ENCODE measurements at regions not wholly inside any gene's neighbourhood (a gene's known extent, or its start where the extent isn't known, plus 50 kb on each side); places are given as distances from the start of the nearest gene placed in this dataset.
A peak's percentile ranks its signal among the peaks of the same experiment; 100 is the strongest.

DNA sequence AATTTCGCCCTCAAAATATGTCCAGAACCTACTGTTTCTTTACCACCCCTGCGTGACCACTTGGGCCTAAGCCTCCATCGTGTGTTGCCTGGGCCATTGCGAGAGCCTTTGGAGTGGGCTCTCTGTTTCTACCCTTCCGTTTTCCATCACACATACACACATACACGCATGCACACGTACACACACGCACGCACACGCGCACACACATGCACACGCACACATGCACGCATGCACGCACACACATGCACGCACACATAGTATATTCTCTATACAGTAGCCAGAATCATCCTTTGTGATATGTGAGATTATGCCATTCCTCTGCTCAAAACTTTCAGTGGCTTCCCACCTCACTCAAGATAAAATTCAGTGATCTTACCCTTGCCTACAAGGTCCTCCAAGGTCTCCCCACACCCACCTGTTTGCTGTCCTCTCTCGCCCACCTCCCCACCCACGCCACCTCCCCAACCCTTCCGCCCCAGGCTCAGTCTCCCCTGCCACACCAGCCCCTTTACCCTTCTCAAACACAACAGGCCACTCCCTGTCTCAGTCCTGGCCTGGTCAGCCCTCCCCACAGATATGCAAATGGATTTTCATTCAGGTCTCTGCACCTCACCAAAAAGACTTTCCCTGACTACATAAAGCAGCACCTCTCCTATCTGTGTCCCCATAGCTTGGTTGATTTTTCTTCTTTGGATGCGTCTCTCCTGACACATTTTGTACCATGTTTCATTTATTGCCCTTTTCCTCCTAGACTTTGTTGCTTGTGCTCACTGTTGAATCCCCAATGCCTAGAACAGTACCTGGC is 559.6 kb downstream of the CD83 start:
- DNase-seq: no peak

DNA sequence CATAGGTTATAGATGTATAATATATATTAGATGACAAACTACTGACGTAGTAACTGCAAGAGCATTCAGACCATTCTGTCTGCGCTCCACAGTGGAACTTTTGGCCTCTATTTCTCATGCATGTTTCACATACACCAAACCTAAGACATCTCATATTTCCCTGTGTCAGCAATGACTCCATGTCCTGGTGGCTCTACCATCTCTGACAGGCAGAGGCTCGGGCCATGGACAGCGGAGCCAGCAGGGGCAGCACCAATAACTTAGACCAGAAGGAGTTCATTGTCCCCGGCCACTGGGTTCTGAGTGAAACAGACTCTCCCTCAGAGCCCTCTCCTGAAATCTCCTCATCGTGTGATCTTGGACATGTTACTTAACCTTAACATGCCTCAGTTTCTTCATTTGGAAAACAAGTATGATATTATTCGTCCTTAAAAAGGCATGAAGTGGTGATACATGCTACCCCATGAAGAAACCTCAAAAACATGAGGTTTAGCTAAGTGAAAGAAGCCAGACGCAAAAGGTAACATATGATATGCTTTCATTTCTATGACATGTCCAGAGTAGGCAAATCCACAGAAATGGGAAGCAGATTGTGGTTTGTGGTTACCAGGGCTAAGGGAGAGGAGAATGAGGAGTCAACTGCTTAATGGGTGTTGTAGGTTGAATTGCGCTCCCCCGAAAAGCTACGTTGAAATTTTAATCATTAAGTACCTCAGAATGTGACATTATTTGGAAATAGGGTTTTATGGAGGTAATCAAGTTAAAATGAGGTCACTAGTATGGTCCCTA is 564.0 kb upstream of the JARID2 start:
- no peak for DNase-seq

DNA sequence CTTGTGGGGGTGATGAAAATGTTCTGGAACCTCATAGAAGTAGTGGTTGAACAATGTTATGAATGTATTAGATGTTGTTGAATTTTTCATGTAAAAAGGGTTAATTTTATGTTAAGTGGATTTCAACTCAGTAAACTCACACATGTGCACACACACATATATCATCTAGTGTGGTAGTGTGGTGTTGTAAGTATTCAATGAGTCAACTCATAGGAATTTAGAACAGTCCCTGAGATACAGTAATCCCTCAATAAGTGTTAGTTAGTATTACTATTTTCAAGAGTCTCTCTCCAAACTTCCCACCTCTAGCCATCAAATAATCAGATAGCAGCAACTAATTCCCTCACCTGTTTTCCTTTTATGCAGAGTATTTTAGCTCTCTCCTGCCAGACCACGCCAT is 563.1 kb upstream of the JARID2 start:
- DNase-seq: no peak

DNA sequence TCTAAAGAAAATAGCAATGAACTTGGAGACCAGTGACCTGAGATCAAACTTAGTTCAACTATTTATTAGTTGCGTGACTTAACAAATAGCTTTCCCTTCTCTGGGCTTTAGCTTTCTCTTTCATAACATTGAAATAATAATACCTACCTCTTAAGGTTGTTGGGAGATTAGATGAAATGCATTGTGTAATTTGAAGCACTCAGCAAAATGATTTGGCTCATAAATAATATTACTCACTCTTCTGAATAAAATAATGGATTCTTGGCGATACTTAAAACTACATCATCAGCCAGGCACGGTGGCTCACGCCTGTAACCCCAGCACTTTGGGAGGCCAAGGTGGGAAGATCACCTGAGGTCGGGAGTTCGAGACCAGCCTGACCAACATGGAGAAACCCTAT is 556.2 kb upstream of the JARID2 start:
- no peak for DNase-seq

DNA sequence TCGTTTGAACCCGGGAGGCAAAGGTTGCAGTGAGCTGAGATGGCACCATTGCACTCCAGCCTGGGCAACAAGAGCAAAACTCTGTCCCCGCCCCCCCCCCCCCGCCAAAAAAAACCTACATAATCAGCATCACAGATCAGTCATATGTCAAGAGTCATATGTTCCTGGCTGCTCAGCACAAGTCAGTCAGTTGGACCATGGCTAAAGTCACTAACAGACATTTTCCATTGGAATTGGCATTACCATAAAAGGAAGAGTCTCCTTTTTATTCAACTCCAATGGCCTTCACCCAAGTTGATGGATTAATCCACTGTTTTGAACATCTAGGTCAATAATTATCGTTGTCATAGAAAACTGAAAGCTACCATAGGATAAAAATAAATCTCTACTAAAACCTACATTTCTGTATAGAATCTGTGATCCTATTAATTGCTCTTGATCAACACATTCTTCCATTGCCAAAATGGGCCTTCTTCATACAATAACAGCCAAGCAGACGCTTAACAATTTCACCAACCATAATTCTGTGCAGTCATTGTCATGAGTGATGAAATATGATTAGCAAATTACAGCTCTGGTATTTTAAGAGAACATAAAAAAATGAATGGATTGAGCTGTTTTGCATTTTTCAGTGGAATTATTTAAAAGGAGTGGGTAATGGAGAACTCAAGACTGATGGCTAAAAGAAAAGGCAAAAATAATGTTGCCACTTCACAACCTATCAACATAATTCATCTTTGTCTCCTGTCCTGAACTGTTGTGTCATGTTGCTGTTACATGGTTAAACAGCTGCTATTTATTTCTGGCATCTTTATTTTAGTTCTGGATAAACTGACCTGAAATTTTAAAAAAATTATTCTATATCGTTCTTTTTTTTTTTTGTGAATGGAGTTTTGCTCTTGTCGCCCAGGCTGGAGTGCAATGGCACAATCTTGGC is 555.5 kb upstream of the JARID2 start:
- DNase-seq: no peak

DNA sequence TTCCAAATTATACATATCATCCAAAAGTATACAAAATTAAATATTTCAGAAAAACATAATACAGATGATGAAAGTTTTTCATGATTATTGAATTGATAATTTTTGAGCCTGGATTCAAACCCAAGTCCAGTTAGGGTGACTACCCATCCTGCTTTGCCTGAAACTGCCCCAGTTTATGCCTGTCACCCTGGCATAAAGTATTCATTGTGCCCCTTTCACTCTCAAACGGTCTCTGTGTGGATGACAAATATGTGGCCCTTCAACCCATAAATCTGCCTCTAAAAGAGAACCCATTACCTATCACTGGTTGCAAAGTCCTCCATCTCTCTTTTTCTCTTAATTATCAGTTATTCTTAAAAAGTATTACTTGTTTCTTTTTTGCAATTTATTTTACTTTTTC is 553.7 kb upstream of the JARID2 start:
- no peak for DNase-seq

DNA sequence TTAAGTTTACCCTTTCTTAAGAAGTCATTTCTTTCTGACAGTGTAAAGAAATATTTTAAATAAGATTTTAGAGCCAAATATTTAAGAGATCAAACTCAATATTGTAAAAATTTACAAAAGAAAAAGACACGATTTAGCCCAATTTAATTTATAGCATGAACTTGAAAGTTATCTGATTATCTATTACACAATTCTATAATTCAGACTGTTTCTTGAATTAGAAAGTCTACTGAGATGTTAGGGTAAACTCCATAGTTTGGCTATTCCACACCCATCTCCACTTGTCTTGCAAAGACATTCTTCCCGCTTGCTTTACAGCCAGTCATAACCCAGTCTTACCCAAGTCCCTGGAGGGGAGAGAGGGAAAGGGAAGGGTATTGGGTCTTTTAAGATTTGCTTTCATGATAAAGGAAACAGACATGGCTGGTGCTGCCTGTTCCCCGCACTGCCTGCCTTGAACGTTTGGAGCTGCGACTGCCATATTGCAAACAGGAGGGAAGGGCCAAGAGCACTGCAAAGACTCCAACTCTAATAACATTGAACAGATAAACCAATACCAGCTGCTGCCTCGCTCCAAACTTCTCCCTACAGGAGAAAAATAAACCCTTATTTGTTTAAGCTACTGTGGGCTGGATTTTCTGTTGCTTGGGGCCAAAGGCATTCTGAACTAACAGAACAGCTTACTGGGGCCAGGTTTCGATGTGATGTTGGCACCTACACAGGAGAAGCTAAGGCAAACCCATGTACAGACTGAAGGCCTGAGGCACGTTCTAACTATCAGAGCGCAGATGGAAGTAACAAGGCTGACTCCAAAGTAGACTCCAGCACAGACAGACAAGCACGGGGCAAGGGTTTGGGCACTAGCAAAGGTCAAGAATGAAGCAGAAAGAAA is 552.3 kb upstream of the JARID2 start:
- no peak for DNase-seq

DNA sequence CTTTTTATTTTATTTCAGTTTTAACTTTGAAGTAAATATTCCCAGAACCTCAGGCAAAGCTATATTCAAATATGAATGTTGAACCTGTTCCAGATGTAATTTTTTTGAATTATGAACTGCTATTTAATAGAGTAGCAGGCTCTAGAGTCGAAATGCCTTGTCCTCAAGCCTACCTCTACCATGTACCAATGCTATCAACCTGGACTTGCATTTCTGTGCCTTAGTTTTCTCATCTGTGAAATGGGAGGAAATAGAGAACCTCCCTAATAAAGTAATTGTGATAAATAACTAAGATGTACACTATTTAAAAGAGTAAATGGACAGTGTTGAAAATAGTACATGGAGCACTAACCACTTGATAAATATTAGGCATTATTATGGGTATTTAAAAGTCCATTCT is 551.6 kb upstream of the JARID2 start:
- no peak for DNase-seq

DNA sequence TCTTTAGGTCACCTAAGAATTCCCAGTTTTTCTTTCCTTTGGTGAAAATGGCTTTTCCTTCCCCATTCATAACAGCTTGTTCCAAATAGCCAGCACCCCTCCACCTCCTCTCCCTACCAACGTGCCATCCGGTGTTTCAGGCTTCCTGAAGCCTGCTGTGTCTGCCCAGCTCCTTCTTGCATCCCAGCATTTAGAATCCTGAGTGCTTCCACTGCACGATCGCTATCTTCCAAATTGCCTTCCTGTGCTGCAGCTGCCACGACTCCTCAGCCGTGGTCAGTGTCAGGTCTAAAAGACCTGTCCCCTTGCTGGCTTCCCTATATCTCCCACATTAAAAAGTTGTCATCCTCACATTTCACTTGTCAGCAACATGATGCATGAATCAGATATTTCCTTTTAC is 550.3 kb upstream of the JARID2 start:
- no peak for DNase-seq

DNA sequence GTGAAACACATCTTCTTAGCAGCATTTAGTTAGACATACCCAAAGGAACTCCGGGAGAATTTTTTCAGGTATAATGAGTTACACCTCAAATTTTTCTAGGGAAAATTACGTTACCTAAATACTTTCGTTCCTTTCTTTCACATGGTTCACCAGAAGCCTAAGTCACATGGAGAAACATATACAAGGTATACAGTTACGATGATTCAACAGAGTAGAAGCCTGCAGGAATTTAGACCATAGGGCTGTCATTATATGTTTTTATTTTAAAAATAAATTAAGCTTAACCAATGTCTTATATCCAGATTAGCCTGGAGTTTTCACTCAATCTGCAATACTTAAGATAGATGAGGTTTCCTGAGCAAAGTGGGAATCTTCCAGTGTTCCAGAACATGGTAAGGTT is 549.5 kb upstream of the JARID2 start:
- no peak for DNase-seq

DNA sequence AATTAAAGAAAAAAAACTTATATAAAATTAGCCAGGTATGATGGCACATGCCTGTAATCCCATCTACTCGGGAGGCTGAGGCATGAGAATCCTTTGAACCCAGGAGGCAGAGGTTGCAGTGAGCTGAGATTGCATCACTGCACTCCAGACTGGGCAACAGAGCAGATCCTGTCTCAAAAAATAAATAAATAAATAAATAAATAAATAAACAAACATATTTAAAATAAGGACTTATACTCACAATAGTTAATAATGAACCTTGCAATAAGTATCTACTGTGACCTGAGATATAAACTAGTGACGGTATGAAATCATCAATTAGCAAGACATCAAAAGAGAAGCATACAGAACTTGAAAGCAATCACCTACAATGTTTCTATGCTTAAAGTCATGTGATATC is 548.4 kb upstream of the JARID2 start:
- DNase-seq: no peak

DNA sequence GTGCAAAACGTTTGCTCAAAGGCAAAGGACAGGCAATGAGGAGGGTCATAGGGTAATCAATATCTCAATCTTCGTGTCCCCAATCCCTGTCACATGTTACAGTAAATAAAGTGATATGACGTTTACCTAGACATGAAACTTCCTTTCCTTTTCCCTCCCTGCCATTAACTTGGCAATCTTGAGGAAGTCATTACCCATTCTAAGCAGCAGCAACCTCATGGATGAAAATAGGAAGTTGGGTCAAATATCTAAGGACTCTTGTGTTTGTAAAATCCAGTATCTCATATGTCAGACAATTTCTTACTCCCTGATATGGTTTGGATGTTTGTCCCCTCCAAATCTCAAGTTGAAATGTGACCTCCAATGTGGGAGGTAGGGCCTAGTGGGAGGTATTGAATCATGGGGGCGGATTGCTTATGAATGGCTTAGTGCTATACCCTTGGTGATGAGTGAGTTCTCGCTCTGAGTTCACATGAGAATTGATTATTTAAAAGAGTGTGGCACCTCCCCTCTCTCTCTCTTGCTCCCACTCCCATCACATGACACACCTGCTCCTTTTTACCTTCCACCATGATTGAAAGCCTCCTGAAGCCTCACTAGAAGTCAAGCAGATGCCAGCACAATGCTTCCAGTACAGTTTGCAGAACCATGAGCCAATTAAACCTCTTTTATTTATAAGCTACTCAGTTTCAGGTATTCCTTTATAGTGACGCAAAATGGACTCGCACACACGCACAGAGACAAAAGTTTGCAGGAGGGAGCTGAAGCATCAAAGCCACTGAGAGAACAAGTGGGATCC is 545.9 kb upstream of the JARID2 start:
- DNase-seq: no peak

DNA sequence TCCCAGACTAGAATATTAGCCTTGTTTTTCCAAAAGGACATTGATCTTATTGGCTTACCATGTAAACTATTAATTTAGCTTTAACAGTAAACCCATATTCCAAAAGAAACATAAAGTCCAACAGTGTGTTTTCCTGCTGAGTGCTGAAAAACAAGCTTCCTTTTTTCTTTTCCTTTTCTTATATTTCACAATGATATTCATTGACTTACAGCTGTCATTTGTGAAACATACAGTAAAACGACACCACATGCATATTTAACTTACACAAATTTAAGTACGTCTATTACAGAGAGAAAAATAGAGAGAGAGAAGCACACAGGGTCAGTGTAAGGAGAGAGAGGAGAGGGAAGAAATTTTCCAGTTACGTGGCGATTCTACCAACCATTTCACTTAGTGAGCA is 543.9 kb upstream of the JARID2 start:
- DNase-seq: no peak

DNA sequence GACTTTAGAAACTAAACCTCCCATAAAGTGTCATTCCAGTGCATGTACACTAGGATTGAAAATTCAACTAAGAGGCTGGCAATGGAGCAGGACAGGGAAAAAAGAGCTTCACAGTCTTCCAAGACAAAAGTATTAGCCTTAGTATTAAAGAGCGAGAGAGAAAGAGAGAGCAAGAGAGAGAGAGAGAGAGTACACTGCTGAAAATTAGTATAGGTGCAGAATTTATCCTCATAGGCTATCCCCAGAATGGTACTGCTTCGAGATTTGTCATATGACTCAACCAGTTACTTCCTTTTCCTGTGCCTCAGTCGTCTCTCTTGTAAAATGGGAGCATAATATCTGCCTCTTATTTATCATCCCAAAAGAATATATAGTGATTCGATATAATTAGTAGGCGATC is 543.2 kb upstream of the JARID2 start:
- no peak for DNase-seq

DNA sequence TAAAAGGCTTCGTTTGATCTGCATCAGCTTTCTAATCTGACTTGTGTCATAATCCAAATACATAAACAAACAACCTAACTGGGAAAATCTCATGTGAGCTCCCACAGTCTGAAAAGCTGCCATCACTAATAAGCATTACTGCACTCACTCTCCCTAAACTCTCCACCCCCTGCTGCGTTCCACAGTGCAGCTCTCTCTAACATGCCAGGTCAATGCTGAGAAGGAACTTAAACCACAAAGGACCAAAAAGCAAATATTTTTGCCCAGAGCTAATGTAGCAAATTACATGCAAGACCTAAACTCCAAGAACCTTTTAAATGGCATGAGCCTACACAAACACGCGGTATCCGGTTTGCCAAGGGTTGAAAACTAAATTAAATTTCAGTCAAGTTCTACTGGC is 542.3 kb upstream of the JARID2 start:
- no peak for DNase-seq

DNA sequence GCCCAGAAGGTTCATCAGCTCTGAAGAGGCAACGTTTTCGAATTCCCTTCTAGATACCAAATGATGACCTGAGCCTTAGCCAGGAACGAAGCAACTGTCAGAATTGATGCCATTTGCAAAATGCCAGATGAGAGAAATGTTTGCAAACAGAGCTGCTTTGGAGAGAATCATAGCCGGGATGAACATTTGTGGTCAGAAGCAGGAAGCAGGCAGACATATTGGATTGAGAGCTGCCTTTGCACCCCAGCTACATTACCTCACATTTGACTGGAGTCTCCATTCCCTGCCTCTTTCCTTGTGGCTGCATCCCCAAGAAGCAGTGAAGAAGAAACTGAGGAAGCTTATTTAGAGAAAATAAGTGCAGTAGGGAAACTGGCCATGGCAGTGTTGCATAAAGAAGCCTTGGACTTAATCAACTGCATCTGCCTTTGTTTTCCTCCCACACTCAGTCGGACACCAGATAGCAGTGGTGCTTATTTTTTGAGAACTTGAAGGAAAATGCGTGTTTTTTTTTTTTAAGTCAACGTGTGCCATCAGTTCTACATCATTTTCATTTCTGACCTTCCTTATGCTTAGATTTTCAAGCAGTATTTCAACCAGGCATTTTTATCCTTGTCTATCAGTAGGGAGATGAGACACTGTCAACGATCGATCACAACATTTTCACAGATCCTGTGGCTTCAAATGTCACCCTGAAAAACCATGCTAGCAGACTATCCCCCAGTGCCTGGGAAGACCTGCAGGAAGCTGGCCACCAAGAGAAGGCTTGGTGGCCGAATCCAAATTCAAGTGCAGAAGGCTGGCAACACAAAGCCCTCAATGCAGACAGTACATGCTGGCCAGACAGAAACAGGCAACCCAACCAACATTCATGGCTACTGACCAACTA is 541.2 kb upstream of the JARID2 start:
- DNase-seq: no peak

DNA sequence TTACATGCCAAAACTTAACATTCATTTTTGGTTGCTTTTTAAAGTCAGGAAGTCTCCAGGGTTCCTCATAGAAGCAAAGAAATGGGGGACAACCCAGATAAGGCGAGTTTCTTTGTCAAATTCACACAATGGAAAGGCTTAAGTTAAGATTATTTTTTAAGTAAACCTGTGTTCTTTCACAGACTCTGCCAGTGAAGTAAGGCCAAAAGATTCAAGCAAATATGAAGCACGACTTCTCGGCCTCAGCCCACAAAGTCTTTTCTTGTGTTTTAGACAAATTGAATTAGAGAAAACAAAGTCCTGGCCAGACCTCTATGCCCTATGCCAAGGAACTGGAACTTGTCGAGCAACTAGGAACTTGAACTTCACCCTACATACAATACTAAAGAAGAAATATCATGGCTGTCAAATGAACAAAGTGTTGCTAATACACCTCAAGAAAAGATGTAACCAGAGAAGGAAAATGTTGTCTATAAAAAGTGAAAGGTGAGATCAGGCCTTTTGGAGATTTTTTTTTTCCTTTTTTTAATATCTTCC is 540.0 kb upstream of the JARID2 start:
- DNase-seq: no peak

DNA sequence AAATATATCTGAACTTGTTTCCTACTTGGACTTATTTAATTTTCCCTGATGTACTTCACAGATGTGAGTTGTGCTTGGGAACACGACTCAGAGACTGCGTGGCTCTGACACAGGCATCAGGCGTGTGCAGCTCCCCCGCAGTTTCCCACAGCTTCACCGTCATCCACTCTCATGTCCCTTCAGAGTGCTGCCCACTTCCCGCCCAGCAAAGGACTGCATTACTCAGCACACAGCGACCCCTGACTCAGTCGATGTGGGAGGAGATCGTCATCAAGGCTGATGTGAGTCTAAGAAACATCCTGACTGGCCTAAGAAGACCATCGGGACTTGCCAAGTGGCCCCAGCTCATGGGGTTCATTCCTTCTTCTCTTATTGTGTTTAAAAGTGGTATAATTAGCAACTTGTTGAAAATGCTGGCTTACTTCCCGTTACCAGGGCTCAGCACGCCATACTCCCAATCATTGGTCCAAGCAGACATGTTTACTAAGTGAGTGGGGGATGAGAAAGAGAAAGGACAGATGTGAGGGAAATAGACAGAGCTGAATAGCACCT is 539.4 kb upstream of the JARID2 start:
- DNase-seq: peak in 25 of 58 donors; percentile 8 to 51 (median 26)
